ENCODE measurements at regions not wholly inside any gene's neighbourhood (a gene's known extent, or its start where the extent isn't known, plus 50 kb on each side); places are given as distances from the start of the nearest gene placed in this dataset.

DNA sequence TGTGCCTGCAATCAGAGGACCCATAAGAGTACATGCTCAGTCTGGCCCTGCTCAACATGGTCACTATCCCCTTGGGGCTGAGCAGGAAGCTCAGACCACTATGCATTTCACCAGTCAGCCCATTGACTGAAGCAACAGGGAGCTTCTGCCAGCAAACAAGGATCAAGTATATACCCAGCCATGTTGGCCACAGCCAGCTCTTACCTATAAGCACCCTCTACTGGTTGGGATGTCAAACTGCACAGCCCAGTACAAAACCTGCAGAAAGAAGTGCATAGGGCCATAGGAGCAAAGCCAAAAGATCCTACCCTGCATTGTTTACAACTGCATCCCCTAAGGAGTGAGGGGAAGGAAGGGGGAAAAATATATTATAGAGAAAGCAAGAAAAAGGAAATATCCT is 214.4 kb upstream of the CPEB2 start:
- Histone ChIP-seq H3F3A (replicated peaks; ENCODE audit: insufficient read depth) (no peaks in the 10 kb centered on the region), H3K4me2 (no peak overlapping the region), H3K27ac (ENCODE audit: low read depth in 2 of 2, low read length in 1 of 2) (no peak overlapping the region), H2AFZ (ENCODE audit: low read depth) (no peak overlapping the region), H3K36me3 (replicated peaks in 1 of 2; ENCODE audit: control insufficient read depth in 1 of 2, insufficient read depth in 2 of 2, low read length in 1 of 2) (no peaks in the 10 kb centered on the region), H3K9ac (no peak overlapping the region), H3K4me1 (ENCODE audit: control insufficient read depth in 1 of 2, insufficient read depth in 2 of 2, low read depth in 1 of 2, low read length in 1 of 2) (no peaks in the 10 kb centered on the region), H3K79me2 (ENCODE audit: insufficient read depth) (no peaks in the 10 kb centered on the region), H3K4me3 (ENCODE audit: low read depth in 2 of 2, low read length in 1 of 2) (no peak overlapping the region; a peak in 1 of 4 replicates), H4K20me1 (ENCODE audit: insufficient read depth) (no peaks in the 10 kb centered on the region), H3K9me2 (no peaks in the 10 kb centered on the region), H3K27me3 (ENCODE audit: insufficient read depth) (no peaks in the 10 kb centered on the region), H3K9me3 (no peaks in the 10 kb centered on the region)
- DNase-seq, result no peak
- POLR2A ChIA-PET, result no interaction called here
- TF ChIP-seq SMC3 (IDR thresholded peaks at IDR 0.05; ENCODE audit: low read depth, low read length), result 0 out of 2 replicates have a peak, but pooled peaks have one; percentile 3
- no peak for TF ChIP-seq JUND (IDR thresholded peaks at IDR 0.05)
- TF ChIP-seq RAD21 (IDR thresholded peaks at IDR 0.05; ENCODE audit: low read length), result peak; percentile 48; the same call in 1 of the 2 replicates
- no peak for TF ChIP-seq EP300 (IDR thresholded peaks at IDR 0.05; ENCODE audit: borderline replicate concordance in 1 of 2, low read depth in 1 of 2, low read length in 1 of 2)
- no peak for TF ChIP-seq TEAD4 (IDR thresholded peaks at IDR 0.05; ENCODE audit: borderline replicate concordance, insufficient read depth)
- TF ChIP-seq NFIC (IDR thresholded peaks at IDR 0.05; ENCODE audit: borderline replicate concordance), result no peak
- TF ChIP-seq NRF1 (IDR thresholded peaks at IDR 0.05; ENCODE audit: low read depth, low read length), result no peak
- TF ChIP-seq FOXJ3 (CRISPR knock-in tag; IDR thresholded peaks at IDR 0.05), result no peak
- no peak for TF ChIP-seq FOXM1 (IDR thresholded peaks at IDR 0.05; ENCODE audit: low read depth)
- TF ChIP-seq RCOR1 (IDR thresholded peaks at IDR 0.05; ENCODE audit: low read length), result no peak
- TF ChIP-seq, protein P1, sequence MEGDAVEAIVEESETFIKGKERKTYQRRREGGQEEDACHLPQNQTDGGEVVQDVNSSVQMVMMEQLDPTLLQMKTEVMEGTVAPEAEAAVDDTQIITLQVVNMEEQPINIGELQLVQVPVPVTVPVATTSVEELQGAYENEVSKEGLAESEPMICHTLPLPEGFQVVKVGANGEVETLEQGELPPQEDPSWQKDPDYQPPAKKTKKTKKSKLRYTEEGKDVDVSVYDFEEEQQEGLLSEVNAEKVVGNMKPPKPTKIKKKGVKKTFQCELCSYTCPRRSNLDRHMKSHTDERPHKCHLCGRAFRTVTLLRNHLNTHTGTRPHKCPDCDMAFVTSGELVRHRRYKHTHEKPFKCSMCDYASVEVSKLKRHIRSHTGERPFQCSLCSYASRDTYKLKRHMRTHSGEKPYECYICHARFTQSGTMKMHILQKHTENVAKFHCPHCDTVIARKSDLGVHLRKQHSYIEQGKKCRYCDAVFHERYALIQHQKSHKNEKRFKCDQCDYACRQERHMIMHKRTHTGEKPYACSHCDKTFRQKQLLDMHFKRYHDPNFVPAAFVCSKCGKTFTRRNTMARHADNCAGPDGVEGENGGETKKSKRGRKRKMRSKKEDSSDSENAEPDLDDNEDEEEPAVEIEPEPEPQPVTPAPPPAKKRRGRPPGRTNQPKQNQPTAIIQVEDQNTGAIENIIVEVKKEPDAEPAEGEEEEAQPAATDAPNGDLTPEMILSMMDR (IDR thresholded peaks at IDR 0.05), result peak; percentile 51
- TF ChIP-seq RXRA (IDR thresholded peaks at IDR 0.05; ENCODE audit: borderline replicate concordance, low read depth), result no peak
- TF ChIP-seq ELF1 (IDR thresholded peaks at IDR 0.05), result no peak
- TF ChIP-seq TAF1 (IDR thresholded peaks at IDR 0.05; ENCODE audit: borderline replicate concordance, low read depth, low read length), result no peak
- TF ChIP-seq, protein P2, sequence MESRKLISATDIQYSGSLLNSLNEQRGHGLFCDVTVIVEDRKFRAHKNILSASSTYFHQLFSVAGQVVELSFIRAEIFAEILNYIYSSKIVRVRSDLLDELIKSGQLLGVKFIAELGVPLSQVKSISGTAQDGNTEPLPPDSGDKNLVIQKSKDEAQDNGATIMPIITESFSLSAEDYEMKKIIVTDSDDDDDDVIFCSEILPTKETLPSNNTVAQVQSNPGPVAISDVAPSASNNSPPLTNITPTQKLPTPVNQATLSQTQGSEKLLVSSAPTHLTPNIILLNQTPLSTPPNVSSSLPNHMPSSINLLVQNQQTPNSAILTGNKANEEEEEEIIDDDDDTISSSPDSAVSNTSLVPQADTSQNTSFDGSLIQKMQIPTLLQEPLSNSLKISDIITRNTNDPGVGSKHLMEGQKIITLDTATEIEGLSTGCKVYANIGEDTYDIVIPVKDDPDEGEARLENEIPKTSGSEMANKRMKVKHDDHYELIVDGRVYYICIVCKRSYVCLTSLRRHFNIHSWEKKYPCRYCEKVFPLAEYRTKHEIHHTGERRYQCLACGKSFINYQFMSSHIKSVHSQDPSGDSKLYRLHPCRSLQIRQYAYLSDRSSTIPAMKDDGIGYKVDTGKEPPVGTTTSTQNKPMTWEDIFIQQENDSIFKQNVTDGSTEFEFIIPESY (IDR thresholded peaks at IDR 0.05; ENCODE audit: borderline replicate concordance, low read depth), result no peak
- no peak for TF ChIP-seq EZH2phosphoT487 (IDR thresholded peaks at IDR 0.05; ENCODE audit: borderline replicate concordance, low read depth)
- no peak for TF ChIP-seq YY1 (IDR thresholded peaks at IDR 0.05; ENCODE audit: low read depth)
- no peak for TF ChIP-seq CHD2 (IDR thresholded peaks at IDR 0.05; ENCODE audit: low read length, partially characterized antibody)
- no peak for TF ChIP-seq SIN3A (IDR thresholded peaks at IDR 0.05; ENCODE audit: borderline replicate concordance, low read depth, low read length)
- no peak for TF ChIP-seq RFX5 (IDR thresholded peaks at IDR 0.05; ENCODE audit: low read length)
- no peak for TF ChIP-seq POLR2AphosphoS5 (IDR thresholded peaks at IDR 0.05; ENCODE audit: low read depth, low read length)
- TF ChIP-seq, protein P3, sequence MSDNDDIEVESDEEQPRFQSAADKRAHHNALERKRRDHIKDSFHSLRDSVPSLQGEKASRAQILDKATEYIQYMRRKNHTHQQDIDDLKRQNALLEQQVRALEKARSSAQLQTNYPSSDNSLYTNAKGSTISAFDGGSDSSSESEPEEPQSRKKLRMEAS (IDR thresholded peaks at IDR 0.05; ENCODE audit: low read depth), result no peak
- TF ChIP-seq, protein P4, sequence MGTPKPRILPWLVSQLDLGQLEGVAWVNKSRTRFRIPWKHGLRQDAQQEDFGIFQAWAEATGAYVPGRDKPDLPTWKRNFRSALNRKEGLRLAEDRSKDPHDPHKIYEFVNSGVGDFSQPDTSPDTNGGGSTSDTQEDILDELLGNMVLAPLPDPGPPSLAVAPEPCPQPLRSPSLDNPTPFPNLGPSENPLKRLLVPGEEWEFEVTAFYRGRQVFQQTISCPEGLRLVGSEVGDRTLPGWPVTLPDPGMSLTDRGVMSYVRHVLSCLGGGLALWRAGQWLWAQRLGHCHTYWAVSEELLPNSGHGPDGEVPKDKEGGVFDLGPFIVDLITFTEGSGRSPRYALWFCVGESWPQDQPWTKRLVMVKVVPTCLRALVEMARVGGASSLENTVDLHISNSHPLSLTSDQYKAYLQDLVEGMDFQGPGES (IDR thresholded peaks at IDR 0.05; ENCODE audit: low read depth, low read length), result no peak
- TF ChIP-seq, protein P5, sequence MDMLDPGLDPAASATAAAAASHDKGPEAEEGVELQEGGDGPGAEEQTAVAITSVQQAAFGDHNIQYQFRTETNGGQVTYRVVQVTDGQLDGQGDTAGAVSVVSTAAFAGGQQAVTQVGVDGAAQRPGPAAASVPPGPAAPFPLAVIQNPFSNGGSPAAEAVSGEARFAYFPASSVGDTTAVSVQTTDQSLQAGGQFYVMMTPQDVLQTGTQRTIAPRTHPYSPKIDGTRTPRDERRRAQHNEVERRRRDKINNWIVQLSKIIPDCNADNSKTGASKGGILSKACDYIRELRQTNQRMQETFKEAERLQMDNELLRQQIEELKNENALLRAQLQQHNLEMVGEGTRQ (IDR thresholded peaks at IDR 0.05; ENCODE audit: borderline replicate concordance, low read depth, low read length), result no peak
- no peak for TF ChIP-seq GATA2 (CRISPR knock-in tag; IDR thresholded peaks at IDR 0.05)
- TF ChIP-seq FOSL2 (IDR thresholded peaks at IDR 0.05; ENCODE audit: borderline replicate concordance, low read depth), result no peak
- CTCF ChIA-PET, result no interaction called here

All from SK-N-SH (cell line).